ENCODE measurements at regions not wholly inside any gene's neighbourhood (a gene's known extent, or its start where the extent isn't known, plus 50 kb on each side); places are given as distances from the start of the nearest gene placed in this dataset.

GRCh38 chr14:101476916-101477553, 84.3 kb upstream of the DIO3 start (continued):
- TF ChIP-seq ZBTB40 (IDR thresholded peaks at IDR 0.05) (no peak), ZBTB40 (CRISPR knock-in tag; IDR thresholded peaks at IDR 0.05) (no peak), ARID5B (CRISPR knock-in tag; IDR thresholded peaks at IDR 0.05) (peak; percentile 78), ZNF3 (CRISPR knock-in tag; IDR thresholded peaks at IDR 0.05) (no peak), POLR2AphosphoS2 (IDR thresholded peaks at IDR 0.05; ENCODE audit: low read depth, low read length) (no peak), THRA (CRISPR knock-in tag; IDR thresholded peaks at IDR 0.05; ENCODE audit: borderline replicate concordance) (peak; percentile 70; the same call in 1 of the 2 replicates), ZEB1 (IDR thresholded peaks at IDR 0.05; ENCODE audit: insufficient replicate concordance, low read depth) (no peak)
- TF ChIP-seq, protein P1, sequence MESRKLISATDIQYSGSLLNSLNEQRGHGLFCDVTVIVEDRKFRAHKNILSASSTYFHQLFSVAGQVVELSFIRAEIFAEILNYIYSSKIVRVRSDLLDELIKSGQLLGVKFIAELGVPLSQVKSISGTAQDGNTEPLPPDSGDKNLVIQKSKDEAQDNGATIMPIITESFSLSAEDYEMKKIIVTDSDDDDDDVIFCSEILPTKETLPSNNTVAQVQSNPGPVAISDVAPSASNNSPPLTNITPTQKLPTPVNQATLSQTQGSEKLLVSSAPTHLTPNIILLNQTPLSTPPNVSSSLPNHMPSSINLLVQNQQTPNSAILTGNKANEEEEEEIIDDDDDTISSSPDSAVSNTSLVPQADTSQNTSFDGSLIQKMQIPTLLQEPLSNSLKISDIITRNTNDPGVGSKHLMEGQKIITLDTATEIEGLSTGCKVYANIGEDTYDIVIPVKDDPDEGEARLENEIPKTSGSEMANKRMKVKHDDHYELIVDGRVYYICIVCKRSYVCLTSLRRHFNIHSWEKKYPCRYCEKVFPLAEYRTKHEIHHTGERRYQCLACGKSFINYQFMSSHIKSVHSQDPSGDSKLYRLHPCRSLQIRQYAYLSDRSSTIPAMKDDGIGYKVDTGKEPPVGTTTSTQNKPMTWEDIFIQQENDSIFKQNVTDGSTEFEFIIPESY (CRISPR knock-in tag; IDR thresholded peaks at IDR 0.05), result no peak
- TF ChIP-seq, protein P2, sequence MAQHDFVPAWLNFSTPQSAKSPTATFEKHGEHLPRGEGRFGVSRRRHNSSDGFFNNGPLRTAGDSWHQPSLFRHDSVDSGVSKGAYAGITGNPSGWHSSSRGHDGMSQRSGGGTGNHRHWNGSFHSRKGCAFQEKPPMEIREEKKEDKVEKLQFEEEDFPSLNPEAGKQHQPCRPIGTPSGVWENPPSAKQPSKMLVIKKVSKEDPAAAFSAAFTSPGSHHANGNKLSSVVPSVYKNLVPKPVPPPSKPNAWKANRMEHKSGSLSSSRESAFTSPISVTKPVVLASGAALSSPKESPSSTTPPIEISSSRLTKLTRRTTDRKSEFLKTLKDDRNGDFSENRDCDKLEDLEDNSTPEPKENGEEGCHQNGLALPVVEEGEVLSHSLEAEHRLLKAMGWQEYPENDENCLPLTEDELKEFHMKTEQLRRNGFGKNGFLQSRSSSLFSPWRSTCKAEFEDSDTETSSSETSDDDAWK (CRISPR knock-in tag; IDR thresholded peaks at IDR 0.05), result no peak
